Keratinocyte (primary cell): ENCODE measurements at regions not wholly inside any gene's neighbourhood (a gene's known extent, or its start where the extent isn't known, plus 50 kb on each side); places are given as distances from the start of the nearest gene placed in this dataset.
A peak's percentile ranks its signal among the peaks of the same experiment; 100 is the strongest.

ENCODE experiments used
- DNase-seq: peaks from one replicate; pipeline ENCODE4 v3.0.0-alpha.2; 2011; ENCODE audit warnings: low read depth, missing footprints, low spot score
- FAIRE-seq: peaks from 2 replicates; lab custom pipeline; 2011; peaks lifted over from hg19 to GRCh38; lab: Jason Lieb, UNC
- H2AFZ ChIP-seq: 2 replicates; pipeline ENCODE4 v1.6.0; 2012; ENCODE audit warnings: low read length, control low read depth, inconsistent platforms; ENCODE audit not compliant: control insufficient read depth
- H3K27ac ChIP-seq: 2 replicates; pipeline ENCODE4 v1.5.1; 2011; ENCODE audit warnings: low read length; ENCODE audit not compliant: control insufficient read depth, insufficient read depth
- H3K27me3 ChIP-seq: 3 replicates; pipeline ENCODE4 v1.6.0; 2011; ENCODE audit warnings: low read length; ENCODE audit not compliant: control insufficient read depth, insufficient read depth; ENCODE audit errors: extremely low read depth
- H3K36me3 ChIP-seq, 2 experiments: 2 replicates in 1 of 2; 3 replicates in 1 of 2; pipeline ENCODE4 v1.5.1; 2011; ENCODE audit warnings: low read length in 2 of 2, mild to moderate bottlenecking in 1 of 2; ENCODE audit not compliant: control insufficient read depth in 2 of 2, insufficient read depth in 2 of 2; ENCODE audit errors: extremely low read depth in 1 of 2
- H3K4me1 ChIP-seq: 3 replicates; pipeline ENCODE4 v1.5.1; 2011; ENCODE audit warnings: low read length; ENCODE audit not compliant: control insufficient read depth, insufficient read depth; ENCODE audit errors: extremely low read depth
- H3K4me2 ChIP-seq: 3 replicates; pipeline ENCODE4 v1.6.0; 2011; ENCODE audit warnings: low read depth, low read length; ENCODE audit not compliant: control insufficient read depth, insufficient read depth; ENCODE audit errors: extremely low read depth
- H3K4me3 ChIP-seq, 3 experiments: fragments of 200-600 bp in 1 of 3; sonication (generic) in 1 of 3; 2 replicates in 2 of 3; 3 replicates in 1 of 3; pipeline ENCODE4 v1.5.1; 2011 to 2016; ENCODE audit warnings: low read length in 3 of 3, mild to moderate bottlenecking in 3 of 3, control low read depth in 2 of 3, inconsistent platforms in 1 of 3, low read depth in 1 of 3, mixed read lengths in 1 of 3, mixed run types in 1 of 3, moderate library complexity in 1 of 3; ENCODE audit not compliant: control insufficient read depth in 2 of 3, insufficient read depth in 2 of 3; ENCODE audit errors: extremely low read depth in 1 of 3
- H3K79me2 ChIP-seq: 2 replicates; pipeline ENCODE4 v1.6.0; 2012; ENCODE audit warnings: low read length; ENCODE audit not compliant: control insufficient read depth, insufficient read depth
- H3K9ac ChIP-seq: 3 replicates; pipeline ENCODE4 v1.6.0; 2011; ENCODE audit warnings: low read length; ENCODE audit not compliant: control insufficient read depth, insufficient read depth; ENCODE audit errors: extremely low read depth
- H3K9me1 ChIP-seq: 3 replicates; pipeline ENCODE4 v1.6.0; 2011; ENCODE audit warnings: low read length; ENCODE audit not compliant: control insufficient read depth, insufficient read depth; ENCODE audit errors: extremely low read depth
- H3K9me3 ChIP-seq: 2 replicates; pipeline ENCODE4 v1.5.1; 2012; ENCODE audit warnings: low read depth, low read length; ENCODE audit not compliant: control insufficient read depth
- H4K20me1 ChIP-seq: 3 replicates; pipeline ENCODE4 v1.6.0; 2011; ENCODE audit warnings: low read length; ENCODE audit not compliant: control insufficient read depth, insufficient read depth; ENCODE audit errors: extremely low read depth
- CTCF ChIP-seq, 3 experiments: IDR thresholded peaks in 1 of 3; conservative IDR thresholded peaks in 1 of 3; optimal IDR thresholded peaks in 1 of 3; 2 replicates in 2 of 3; 3 replicates in 1 of 3; pipeline versions ENCODE3 to v1.5.1; 2011; ENCODE audit warnings: low read length in 3 of 3, mild to moderate bottlenecking in 3 of 3, moderate library complexity in 2 of 3, control low read depth in 1 of 3, inconsistent platforms in 1 of 3; ENCODE audit not compliant: insufficient read depth in 2 of 3; ENCODE audit errors: extremely low read depth in 1 of 3
- EZH2 ChIP-seq: IDR thresholded peaks from one replicate; pipeline ENCODE4 v1.6.1; 2012; ENCODE audit warnings: inconsistent platforms, mild to moderate bottlenecking, low read length, moderate library complexity
- dilution Hi-C: fragments of 300-500 bp; cut with MboI; formaldehyde crosslinking; loops from one replicate; pipeline ENCODE4 v1.7.0; 2020; ENCODE audit warnings: low sequenced_read_pairs; ENCODE audit not compliant: extremely low pct_ligation_motif_present

- no peak overlapping the region for H3K4me2 ChIP-seq
- H3K4me3 ChIP-seq: no peak overlapping the region
- H3K4me1 ChIP-seq: peaks cover 28% of the 10 kb centered on the region
- H3K9me1 ChIP-seq: no peaks in the 10 kb centered on the region
- TF ChIP-seq CTCF (optimal IDR thresholded peaks at IDR 0.05 in 1 of 3, IDR thresholded peaks at IDR 0.05 in 1 of 3, conservative IDR thresholded peaks at IDR 0.05 in 1 of 3; ENCODE audit: extremely low read depth in 1 of 3, insufficient read depth in 2 of 3, low read length in 3 of 3): no peak
- TF ChIP-seq EZH2: no peak
- H3K9ac ChIP-seq: no peak overlapping the region
- no peaks in the 10 kb centered on the region for H3K9me3 ChIP-seq
- no peak overlapping the region for H3K27ac ChIP-seq
- no peaks in the 10 kb centered on the region for H3K27me3 ChIP-seq
- DNase-seq: no peak
- FAIRE-seq: no peak
- H3K79me2 ChIP-seq: no peaks in the 10 kb centered on the region
- dilution Hi-C loops: no loop called here
- no peaks in the 10 kb centered on the region for H4K20me1 ChIP-seq
- H2AFZ ChIP-seq: no peak overlapping the region
- no peaks in the 10 kb centered on the region for H3K36me3 ChIP-seq
Measured at GRCh38 chr20:22834651-22835256, 200.4 kb upstream of the SSTR4 start.

- peak overlapping the region; percentile 9 for H3K4me2 ChIP-seq
- no peaks in the 10 kb centered on the region for H3K27me3 ChIP-seq
- H3K9me3 ChIP-seq: no peaks in the 10 kb centered on the region
- no peak overlapping the region for H2AFZ ChIP-seq
- H3K4me1 ChIP-seq: peaks cover 28% of the 10 kb centered on the region
- TF ChIP-seq CTCF (optimal IDR thresholded peaks at IDR 0.05 in 1 of 3, IDR thresholded peaks at IDR 0.05 in 1 of 3, conservative IDR thresholded peaks at IDR 0.05 in 1 of 3; ENCODE audit: extremely low read depth in 1 of 3, insufficient read depth in 2 of 3, low read length in 3 of 3) (no peak), EZH2 (no peak)
- H3K36me3 ChIP-seq: no peaks in the 10 kb centered on the region
- DNase-seq: peak; percentile 25
- H3K27ac ChIP-seq: no peak overlapping the region
- dilution Hi-C loops: no loop called here
- H4K20me1 ChIP-seq: no peaks in the 10 kb centered on the region
- H3K4me3 ChIP-seq: no peak overlapping the region
- peak; percentile 83 for FAIRE-seq
- no peak overlapping the region for H3K9ac ChIP-seq
- H3K9me1 ChIP-seq: no peaks in the 10 kb centered on the region
- no peaks in the 10 kb centered on the region for H3K79me2 ChIP-seq
Measured at GRCh38 chr20:22836211-22836610, 198.9 kb upstream of the SSTR4 start.
